OCI-LY1 (cell line): ENCODE measurements at regions not wholly inside any gene's neighbourhood (a gene's known extent, or its start where the extent isn't known, plus 50 kb on each side); places are given as distances from the start of the nearest gene placed in this dataset.

Experiments
- EZH2 ChIP-seq: fragments of 200-600 bp; sonication (generic), shearing (Covaris generic); IDR thresholded peaks from 2 replicates; pipeline ENCODE4 v1.8.0; 2017; ENCODE audit warnings: borderline replicate concordance, mixed run types, mild to moderate bottlenecking, antibody characterized with exemption, low read length, moderate library complexity, mixed read lengths
- TF ChIP-seq, protein P1 (sequence below): fragments of 200-600 bp; sonication (generic), shearing (Covaris generic); IDR thresholded peaks from 2 replicates; pipeline ENCODE4 v1.5.1; 2017; ENCODE audit warnings: mild to moderate bottlenecking, antibody characterized with exemption, low read length, moderate library complexity, mixed read lengths

DNA sequence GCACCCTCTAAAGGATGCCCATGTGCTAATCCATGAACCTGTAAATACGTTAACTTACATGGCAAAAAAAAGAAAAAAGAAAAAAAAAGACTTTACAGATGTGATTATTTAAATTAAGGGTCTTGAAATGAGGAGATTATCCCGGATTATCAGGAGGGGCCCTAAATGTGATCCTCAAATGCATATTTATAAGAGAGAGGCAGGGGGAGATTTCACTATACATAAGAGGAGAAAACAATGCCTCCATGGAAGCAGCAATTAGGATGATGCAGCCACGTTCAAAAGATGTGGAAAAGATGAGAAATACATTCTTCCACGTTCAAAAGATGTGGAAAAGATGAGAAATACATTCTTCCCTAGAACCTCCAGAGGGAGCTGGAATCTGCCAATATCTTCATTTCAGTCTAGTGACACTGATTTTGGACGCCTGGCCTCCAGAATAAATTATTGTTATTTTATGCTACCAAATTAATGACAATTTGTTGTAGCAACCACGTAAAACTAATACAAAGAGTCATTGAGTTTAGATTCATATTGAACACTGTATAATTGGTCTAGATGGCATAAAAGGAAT, 328.4 kb upstream of the GNAI1 start:
- TF ChIP-seq EZH2, result no peak
- TF ChIP-seq, protein P1, sequence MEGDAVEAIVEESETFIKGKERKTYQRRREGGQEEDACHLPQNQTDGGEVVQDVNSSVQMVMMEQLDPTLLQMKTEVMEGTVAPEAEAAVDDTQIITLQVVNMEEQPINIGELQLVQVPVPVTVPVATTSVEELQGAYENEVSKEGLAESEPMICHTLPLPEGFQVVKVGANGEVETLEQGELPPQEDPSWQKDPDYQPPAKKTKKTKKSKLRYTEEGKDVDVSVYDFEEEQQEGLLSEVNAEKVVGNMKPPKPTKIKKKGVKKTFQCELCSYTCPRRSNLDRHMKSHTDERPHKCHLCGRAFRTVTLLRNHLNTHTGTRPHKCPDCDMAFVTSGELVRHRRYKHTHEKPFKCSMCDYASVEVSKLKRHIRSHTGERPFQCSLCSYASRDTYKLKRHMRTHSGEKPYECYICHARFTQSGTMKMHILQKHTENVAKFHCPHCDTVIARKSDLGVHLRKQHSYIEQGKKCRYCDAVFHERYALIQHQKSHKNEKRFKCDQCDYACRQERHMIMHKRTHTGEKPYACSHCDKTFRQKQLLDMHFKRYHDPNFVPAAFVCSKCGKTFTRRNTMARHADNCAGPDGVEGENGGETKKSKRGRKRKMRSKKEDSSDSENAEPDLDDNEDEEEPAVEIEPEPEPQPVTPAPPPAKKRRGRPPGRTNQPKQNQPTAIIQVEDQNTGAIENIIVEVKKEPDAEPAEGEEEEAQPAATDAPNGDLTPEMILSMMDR, result no peak
